Ishikawa (cell line): ENCODE measurements at regions not wholly inside any gene's neighbourhood (a gene's known extent, or its start where the extent isn't known, plus 50 kb on each side); places are given as distances from the start of the nearest gene placed in this dataset.

Experiments
- CEBPB ChIP-seq: IDR thresholded peaks from 2 replicates; pipeline ENCODE4 v1.6.1; 2012
- CREB1 ChIP-seq: IDR thresholded peaks from 2 replicates; pipeline ENCODE4 v1.6.1; 2012; ENCODE audit warnings: low read depth
- EGR1 ChIP-seq: IDR thresholded peaks from 2 replicates; pipeline ENCODE4 v1.6.1; 2012
- EP300 ChIP-seq: IDR thresholded peaks from 2 replicates; pipeline ENCODE4 v1.6.1; 2012; ENCODE audit warnings: borderline replicate concordance
- FOXM1 ChIP-seq: IDR thresholded peaks from 2 replicates; pipeline ENCODE4 v1.6.1; 2012; ENCODE audit warnings: low read depth, borderline replicate concordance
- NFIC ChIP-seq: IDR thresholded peaks from 2 replicates; pipeline ENCODE4 v1.6.1; 2012
- RAD21 ChIP-seq: IDR thresholded peaks from 2 replicates; pipeline ENCODE4 v1.6.1; 2012; ENCODE audit warnings: low read depth
- TAF1 ChIP-seq: IDR thresholded peaks from 2 replicates; pipeline ENCODE4 v1.6.1; 2012; ENCODE audit warnings: low read depth, mild to moderate bottlenecking
- TCF12 ChIP-seq: IDR thresholded peaks from 2 replicates; pipeline ENCODE4 v1.6.1; 2012; ENCODE audit warnings: low read depth
- TEAD4 ChIP-seq: IDR thresholded peaks from 2 replicates; pipeline ENCODE4 v1.6.1; 2012
- YY1 ChIP-seq: IDR thresholded peaks from 2 replicates; pipeline ENCODE4 v1.6.1; 2012; ENCODE audit warnings: low read depth
- ZBTB7A ChIP-seq: IDR thresholded peaks from 2 replicates; pipeline ENCODE4 v1.6.1; 2012; ENCODE audit warnings: low read depth
- TF ChIP-seq, protein P1 (sequence below): IDR thresholded peaks from 2 replicates; pipeline ENCODE4 v1.6.1; 2012; ENCODE audit warnings: low read depth, mild to moderate bottlenecking
- TF ChIP-seq, protein P2 (sequence below): IDR thresholded peaks from 2 replicates; pipeline ENCODE4 v1.6.1; 2012
- TF ChIP-seq, protein P3 (sequence below): IDR thresholded peaks from 2 replicates; pipeline ENCODE4 v1.6.1; 2012

DNA sequence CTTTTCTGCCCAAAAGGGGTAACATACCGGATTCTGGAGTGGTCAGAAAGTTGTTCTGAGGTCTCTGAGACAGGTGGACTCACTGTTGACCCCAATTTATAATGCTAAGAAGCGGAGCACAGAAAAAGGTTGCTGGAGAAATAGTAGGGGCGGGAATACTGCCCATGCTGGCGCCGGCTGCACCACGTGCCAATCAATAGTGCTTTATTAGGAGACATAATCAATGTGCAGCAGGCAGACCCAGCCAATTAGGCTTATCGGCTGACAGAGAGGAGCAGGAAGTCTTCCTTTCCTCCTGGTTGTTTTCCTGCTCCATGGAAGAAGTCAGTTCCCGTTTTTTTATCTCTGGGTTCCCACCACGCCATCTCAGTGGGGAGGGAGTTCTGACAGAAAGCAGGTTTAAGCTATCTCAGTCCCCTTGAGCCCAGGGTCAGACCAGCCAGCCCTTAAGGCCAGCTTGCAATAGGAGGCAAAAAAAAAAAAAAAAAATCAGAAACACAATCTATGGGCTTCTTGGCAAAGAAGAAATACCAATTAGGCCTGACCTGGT lies 68.2 kb upstream of the IRX6 start:
- TF ChIP-seq, protein P1, sequence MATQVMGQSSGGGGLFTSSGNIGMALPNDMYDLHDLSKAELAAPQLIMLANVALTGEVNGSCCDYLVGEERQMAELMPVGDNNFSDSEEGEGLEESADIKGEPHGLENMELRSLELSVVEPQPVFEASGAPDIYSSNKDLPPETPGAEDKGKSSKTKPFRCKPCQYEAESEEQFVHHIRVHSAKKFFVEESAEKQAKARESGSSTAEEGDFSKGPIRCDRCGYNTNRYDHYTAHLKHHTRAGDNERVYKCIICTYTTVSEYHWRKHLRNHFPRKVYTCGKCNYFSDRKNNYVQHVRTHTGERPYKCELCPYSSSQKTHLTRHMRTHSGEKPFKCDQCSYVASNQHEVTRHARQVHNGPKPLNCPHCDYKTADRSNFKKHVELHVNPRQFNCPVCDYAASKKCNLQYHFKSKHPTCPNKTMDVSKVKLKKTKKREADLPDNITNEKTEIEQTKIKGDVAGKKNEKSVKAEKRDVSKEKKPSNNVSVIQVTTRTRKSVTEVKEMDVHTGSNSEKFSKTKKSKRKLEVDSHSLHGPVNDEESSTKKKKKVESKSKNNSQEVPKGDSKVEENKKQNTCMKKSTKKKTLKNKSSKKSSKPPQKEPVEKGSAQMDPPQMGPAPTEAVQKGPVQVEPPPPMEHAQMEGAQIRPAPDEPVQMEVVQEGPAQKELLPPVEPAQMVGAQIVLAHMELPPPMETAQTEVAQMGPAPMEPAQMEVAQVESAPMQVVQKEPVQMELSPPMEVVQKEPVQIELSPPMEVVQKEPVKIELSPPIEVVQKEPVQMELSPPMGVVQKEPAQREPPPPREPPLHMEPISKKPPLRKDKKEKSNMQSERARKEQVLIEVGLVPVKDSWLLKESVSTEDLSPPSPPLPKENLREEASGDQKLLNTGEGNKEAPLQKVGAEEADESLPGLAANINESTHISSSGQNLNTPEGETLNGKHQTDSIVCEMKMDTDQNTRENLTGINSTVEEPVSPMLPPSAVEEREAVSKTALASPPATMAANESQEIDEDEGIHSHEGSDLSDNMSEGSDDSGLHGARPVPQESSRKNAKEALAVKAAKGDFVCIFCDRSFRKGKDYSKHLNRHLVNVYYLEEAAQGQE, result no peak
- no peak for TF ChIP-seq EP300
- TF ChIP-seq TAF1, result no peak
- no peak for TF ChIP-seq NFIC
- TF ChIP-seq FOXM1, result no peak
- TF ChIP-seq, protein P2, sequence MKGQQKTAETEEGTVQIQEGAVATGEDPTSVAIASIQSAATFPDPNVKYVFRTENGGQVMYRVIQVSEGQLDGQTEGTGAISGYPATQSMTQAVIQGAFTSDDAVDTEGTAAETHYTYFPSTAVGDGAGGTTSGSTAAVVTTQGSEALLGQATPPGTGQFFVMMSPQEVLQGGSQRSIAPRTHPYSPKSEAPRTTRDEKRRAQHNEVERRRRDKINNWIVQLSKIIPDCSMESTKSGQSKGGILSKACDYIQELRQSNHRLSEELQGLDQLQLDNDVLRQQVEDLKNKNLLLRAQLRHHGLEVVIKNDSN, result no peak
- TF ChIP-seq ZBTB7A, result no peak

DNA sequence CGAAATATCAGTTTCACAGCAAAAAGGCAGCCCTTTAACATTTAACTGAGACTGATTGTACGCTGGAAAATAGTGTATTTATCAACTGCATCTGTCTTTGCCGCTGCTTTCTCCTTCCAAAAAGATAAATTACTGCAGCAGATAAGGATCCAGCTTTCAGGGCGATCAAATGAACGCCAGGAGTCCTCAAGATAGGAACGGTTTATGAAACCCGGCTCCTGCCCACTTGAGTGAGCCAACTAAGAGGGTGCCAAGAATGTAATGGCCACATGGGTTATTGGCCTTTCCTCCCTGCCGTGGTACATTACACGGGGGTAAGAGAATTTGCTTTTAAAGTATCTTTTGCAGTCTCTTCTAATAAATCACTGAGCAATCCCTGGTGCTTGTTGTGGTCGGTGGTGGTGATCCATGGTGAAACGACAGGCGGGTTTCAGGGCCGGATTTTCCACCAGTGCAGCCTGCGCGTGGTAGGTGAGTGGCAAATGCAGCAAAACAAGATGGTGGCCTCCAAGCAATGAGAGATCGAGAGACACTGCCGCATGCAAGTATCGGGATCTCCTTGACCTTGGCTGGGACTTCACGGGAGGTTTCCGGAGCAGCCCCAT lies 67.5 kb upstream of the IRX6 start:
- TF ChIP-seq EP300 (no peak), EGR1 (no peak), TAF1 (no peak), YY1 (no peak), TEAD4 (no peak), CEBPB (no peak), CREB1 (no peak), RAD21 (no peak), TCF12 (no peak)
- TF ChIP-seq, protein P2, result no peak
- TF ChIP-seq, protein P1, result no peak
- TF ChIP-seq, protein P3, sequence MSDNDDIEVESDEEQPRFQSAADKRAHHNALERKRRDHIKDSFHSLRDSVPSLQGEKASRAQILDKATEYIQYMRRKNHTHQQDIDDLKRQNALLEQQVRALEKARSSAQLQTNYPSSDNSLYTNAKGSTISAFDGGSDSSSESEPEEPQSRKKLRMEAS, result no peak

GRCh38 chr16:55257966-55258613 lies 65.9 kb upstream of the IRX6 start:
- TF ChIP-seq CREB1 (no peak), RAD21 (peak; percentile 70)

DNA sequence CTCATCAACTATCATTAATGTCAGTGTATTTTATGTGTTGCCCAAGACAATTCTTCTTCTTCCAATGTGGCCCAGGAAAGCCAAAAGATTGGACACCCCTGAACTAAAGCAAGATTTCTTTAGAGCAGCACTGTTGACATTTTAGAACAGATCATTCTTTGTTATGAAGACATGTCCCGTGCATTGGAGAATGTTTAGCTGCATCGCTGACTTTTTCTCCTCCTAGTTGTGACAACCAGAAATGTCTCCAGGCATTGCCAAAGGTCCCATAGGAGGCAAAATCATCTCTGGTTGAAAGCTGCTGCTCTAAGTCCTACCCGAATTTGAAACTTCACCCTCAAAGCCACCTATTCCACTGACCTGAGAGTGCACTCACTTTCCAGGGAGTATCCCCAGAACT lies 62.7 kb upstream of the IRX6 start:
- TF ChIP-seq EGR1, result no peak
- no peak for TF ChIP-seq RAD21
- no peak for TF ChIP-seq CEBPB
- no peak for TF ChIP-seq EP300
- no peak for TF ChIP-seq TEAD4
- TF ChIP-seq FOXM1, result no peak
- TF ChIP-seq TCF12, result no peak
- no peak for TF ChIP-seq TAF1
- no peak for TF ChIP-seq YY1
- TF ChIP-seq, protein P2, result no peak
- no peak for TF ChIP-seq CREB1
- TF ChIP-seq NFIC, result no peak
- TF ChIP-seq, protein P3, result no peak
- TF ChIP-seq, protein P1, result no peak
- TF ChIP-seq ZBTB7A, result no peak
